HG03558 (cell line): ENCODE measurements at regions not wholly inside any gene's neighbourhood (a gene's known extent, or its start where the extent isn't known, plus 50 kb on each side); places are given as distances from the start of the nearest gene placed in this dataset.

ENCODE experiments used
- ATAC-seq: cut with Tn5 transposase; IDR thresholded peaks from one replicate; pipeline ENCODE4 v1.9.1; 2021; ENCODE audit warnings: moderate number of reproducible peaks; ENCODE audit not compliant: unreplicated experiment; ENCODE audit errors: extremely low read depth

- ATAC-seq, result no peak
Observed at GRCh38 chr10:10816447-10816846, 201.2 kb upstream of the CELF2 start.

- ATAC-seq, result no peak
Observed at GRCh38 chr10:10817609-10818008, 200.1 kb upstream of the CELF2 start.

GRCh38 chr10:10818082-10818481, 199.6 kb upstream of the CELF2 start:
- no peak for ATAC-seq

- ATAC-seq, result no peak
Observed at GRCh38 chr10:10819206-10819856, 198.3 kb upstream of the CELF2 start.

- ATAC-seq, result no peak
Observed at GRCh38 chr10:10821926-10822325, 195.7 kb upstream of the CELF2 start.

GRCh38 chr10:10824591-10825148, 193.0 kb upstream of the CELF2 start:
- ATAC-seq, result no peak

GRCh38 chr10:10826125-10826524, 191.5 kb upstream of the CELF2 start:
- ATAC-seq, result no peak

GRCh38 chr10:10828623-10829022, 189.0 kb upstream of the CELF2 start:
- no peak for ATAC-seq

GRCh38 chr10:10829576-10829975, 188.1 kb upstream of the CELF2 start:
- no peak for ATAC-seq

- no peak for ATAC-seq
Observed at GRCh38 chr10:10830293-10830986, 187.2 kb upstream of the CELF2 start.

GRCh38 chr10:10831085-10831484, 186.6 kb upstream of the CELF2 start:
- no peak for ATAC-seq

GRCh38 chr10:10833955-10834354, 183.7 kb upstream of the CELF2 start:
- ATAC-seq, result no peak

GRCh38 chr10:10844251-10844650, 173.4 kb upstream of the CELF2 start:
- no peak for ATAC-seq

- no peak for ATAC-seq
Observed at GRCh38 chr10:10845185-10845584, 172.5 kb upstream of the CELF2 start.

GRCh38 chr10:10845826-10846503, 171.7 kb upstream of the CELF2 start:
- ATAC-seq, result no peak

GRCh38 chr10:10846504-10846900, 171.2 kb upstream of the CELF2 start:
- ATAC-seq, result no peak

- ATAC-seq, result no peak
Observed at GRCh38 chr10:10847387-10847786, 170.3 kb upstream of the CELF2 start.

- no peak for ATAC-seq
Observed at GRCh38 chr10:10848488-10849111, 169.1 kb upstream of the CELF2 start.

- no peak for ATAC-seq
Observed at GRCh38 chr10:10849306-10849705, 168.4 kb upstream of the CELF2 start.

GRCh38 chr10:10850214-10850613, 167.5 kb upstream of the CELF2 start:
- ATAC-seq, result no peak

- no peak for ATAC-seq
Observed at GRCh38 chr10:10852464-10852863, 165.2 kb upstream of the CELF2 start.
